ENCODE measurements at regions not wholly inside any gene's neighbourhood (a gene's known extent, or its start where the extent isn't known, plus 50 kb on each side); places are given as distances from the start of the nearest gene placed in this dataset.

- no peaks in the 10 kb centered on the region for H3K4me1 ChIP-seq (ENCODE audit: insufficient read depth, poor library complexity, severe bottlenecking)
- no peak overlapping the region for H3K4me3 ChIP-seq (ENCODE audit: severe bottlenecking)
- H3K27ac ChIP-seq (ENCODE audit: poor library complexity, severe bottlenecking) = no peak overlapping the region
- H3K9me3 ChIP-seq (ENCODE audit: severe bottlenecking) = no peaks in the 10 kb centered on the region
- DNase-seq (ENCODE audit: low spot score) = no peak
- TF ChIP-seq CTCF (IDR thresholded peaks at IDR 0.05; ENCODE audit: poor library complexity, severe bottlenecking) = no peak
- H3K36me3 ChIP-seq (ENCODE audit: low read depth) = no peaks in the 10 kb centered on the region
- H3K27me3 ChIP-seq (ENCODE audit: insufficient read depth, poor library complexity, severe bottlenecking) = no peaks in the 10 kb centered on the region
- ATAC-seq (ENCODE audit: low read depth) = no peak
Observed at GRCh38 chr16:7921345-7921744, 588.7 kb downstream of the RBFOX1 start.

GRCh38 chr16:7919782-7920181 lies 587.1 kb downstream of the RBFOX1 start:
- no peak for TF ChIP-seq CTCF (IDR thresholded peaks at IDR 0.05; ENCODE audit: poor library complexity, severe bottlenecking)
- ATAC-seq (ENCODE audit: low read depth) = no peak

GRCh38 chr16:7914748-7915147 lies 582.1 kb downstream of the RBFOX1 start:
- H3K9me3 ChIP-seq (ENCODE audit: severe bottlenecking) = no peaks in the 10 kb centered on the region
- ATAC-seq (ENCODE audit: low read depth) = no peak
- no peaks in the 10 kb centered on the region for H3K27me3 ChIP-seq (ENCODE audit: insufficient read depth, poor library complexity, severe bottlenecking)
- H3K36me3 ChIP-seq (ENCODE audit: low read depth) = no peaks in the 10 kb centered on the region
- TF ChIP-seq CTCF (IDR thresholded peaks at IDR 0.05; ENCODE audit: poor library complexity, severe bottlenecking) = no peak
- no peaks in the 10 kb centered on the region for H3K4me1 ChIP-seq (ENCODE audit: insufficient read depth, poor library complexity, severe bottlenecking)
- H3K27ac ChIP-seq (ENCODE audit: poor library complexity, severe bottlenecking) = no peak overlapping the region
- no peak overlapping the region for H3K4me3 ChIP-seq (ENCODE audit: severe bottlenecking)
- DNase-seq (ENCODE audit: low spot score) = no peak

More at GRCh38 chr16:7919782-7920181, 587.1 kb downstream of the RBFOX1 start:
- Histone ChIP-seq H3K9me3 (ENCODE audit: severe bottlenecking) (no peaks in the 10 kb centered on the region), H3K36me3 (ENCODE audit: low read depth) (no peaks in the 10 kb centered on the region), H3K27me3 (ENCODE audit: insufficient read depth, poor library complexity, severe bottlenecking) (no peaks in the 10 kb centered on the region), H3K4me3 (ENCODE audit: severe bottlenecking) (no peak overlapping the region), H3K27ac (ENCODE audit: poor library complexity, severe bottlenecking) (no peak overlapping the region), H3K4me1 (ENCODE audit: insufficient read depth, poor library complexity, severe bottlenecking) (no peaks in the 10 kb centered on the region)
- no peak for DNase-seq (ENCODE audit: low spot score)

GRCh38 chr16:7912132-7912531 lies 579.5 kb downstream of the RBFOX1 start:
- no peak for TF ChIP-seq CTCF (IDR thresholded peaks at IDR 0.05; ENCODE audit: poor library complexity, severe bottlenecking)
- ATAC-seq (ENCODE audit: low read depth) = no peak
- H3K4me1 ChIP-seq (ENCODE audit: insufficient read depth, poor library complexity, severe bottlenecking) = no peaks in the 10 kb centered on the region
- no peaks in the 10 kb centered on the region for H3K27me3 ChIP-seq (ENCODE audit: insufficient read depth, poor library complexity, severe bottlenecking)
- H3K36me3 ChIP-seq (ENCODE audit: low read depth) = no peaks in the 10 kb centered on the region
- H3K4me3 ChIP-seq (ENCODE audit: severe bottlenecking) = no peak overlapping the region
- H3K9me3 ChIP-seq (ENCODE audit: severe bottlenecking) = no peaks in the 10 kb centered on the region
- no peak overlapping the region for H3K27ac ChIP-seq (ENCODE audit: poor library complexity, severe bottlenecking)
- no peak for DNase-seq (ENCODE audit: low spot score)

GRCh38 chr16:7910116-7910515 lies 577.5 kb downstream of the RBFOX1 start:
- DNase-seq (ENCODE audit: low spot score) (no peak), ATAC-seq (ENCODE audit: low read depth) (no peak)
- H3K27ac ChIP-seq (ENCODE audit: poor library complexity, severe bottlenecking) = no peak overlapping the region
- H3K9me3 ChIP-seq (ENCODE audit: severe bottlenecking) = no peaks in the 10 kb centered on the region
- no peaks in the 10 kb centered on the region for H3K4me1 ChIP-seq (ENCODE audit: insufficient read depth, poor library complexity, severe bottlenecking)
- TF ChIP-seq CTCF (IDR thresholded peaks at IDR 0.05; ENCODE audit: poor library complexity, severe bottlenecking) = no peak
- no peak overlapping the region for H3K4me3 ChIP-seq (ENCODE audit: severe bottlenecking)
- no peaks in the 10 kb centered on the region for H3K36me3 ChIP-seq (ENCODE audit: low read depth)
- no peaks in the 10 kb centered on the region for H3K27me3 ChIP-seq (ENCODE audit: insufficient read depth, poor library complexity, severe bottlenecking)

Data from RWPE2 (cell line).